BE2C (cell line): ENCODE measurements at regions not wholly inside any gene's neighbourhood (a gene's known extent, or its start where the extent isn't known, plus 50 kb on each side); places are given as distances from the start of the nearest gene placed in this dataset.
"Not testable (repeated sequence)": the region's sequence is repeated elsewhere in the genome, so short reads cannot be mapped to it uniquely, and the experiment has no call there.

Experiments used
- DNase-seq: peaks from one replicate; pipeline ENCODE4 v3.0.0-alpha.2; 2020
- H3K27me3 ChIP-seq: fragments of 250-450 bp; sonication (Bioruptor Pico); 2 replicates; pipeline ENCODE4 v1.5.1; 2020; ENCODE audit warnings: mild to moderate bottlenecking
- H3K36me3 ChIP-seq: fragments of 250-450 bp; sonication (Bioruptor Pico); 2 replicates; pipeline ENCODE4 v1.5.1; 2020; ENCODE audit warnings: mild to moderate bottlenecking
- H3K4me1 ChIP-seq: fragments of 250-450 bp; sonication (Bioruptor Pico); 2 replicates; pipeline ENCODE4 v1.5.1; 2020
- H3K4me3 ChIP-seq: 2 replicates; pipeline ENCODE4 v1.5.1; 2011; ENCODE audit warnings: low read depth, low read length
- H3K9me3 ChIP-seq: fragments of 250-450 bp; sonication (Bioruptor Pico); 2 replicates; pipeline ENCODE4 v1.5.1; 2020
- TF ChIP-seq, protein P1 (sequence below): IDR thresholded peaks from 2 replicates; pipeline ENCODE4 v1.5.1; 2012; ENCODE audit warnings: mild to moderate bottlenecking, low read depth, low read length

DNA sequence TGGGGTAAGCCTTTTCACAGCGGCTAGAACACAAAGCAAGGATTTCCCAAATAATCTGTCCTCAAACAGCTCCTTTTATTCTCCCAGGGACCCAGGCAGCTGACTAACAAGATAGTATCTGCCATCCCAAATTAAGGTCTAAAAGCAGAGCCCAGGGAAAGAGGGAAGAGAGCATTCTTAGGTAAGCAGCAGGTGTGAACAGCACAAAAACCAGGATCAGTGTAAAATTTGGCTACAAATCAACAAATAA lies 79.9 kb downstream of the RBMXL2 start:
- Histone ChIP-seq H3K9me3 (no peaks in the 10 kb centered on the region), H3K27me3 (no peaks in the 10 kb centered on the region), H3K4me1 (no peaks in the 10 kb centered on the region; the same call in 1 of the 2 replicates), H3K4me3 (no peak overlapping the region), H3K36me3 (no peaks in the 10 kb centered on the region)
- DNase-seq = no peak
- TF ChIP-seq, protein P1, sequence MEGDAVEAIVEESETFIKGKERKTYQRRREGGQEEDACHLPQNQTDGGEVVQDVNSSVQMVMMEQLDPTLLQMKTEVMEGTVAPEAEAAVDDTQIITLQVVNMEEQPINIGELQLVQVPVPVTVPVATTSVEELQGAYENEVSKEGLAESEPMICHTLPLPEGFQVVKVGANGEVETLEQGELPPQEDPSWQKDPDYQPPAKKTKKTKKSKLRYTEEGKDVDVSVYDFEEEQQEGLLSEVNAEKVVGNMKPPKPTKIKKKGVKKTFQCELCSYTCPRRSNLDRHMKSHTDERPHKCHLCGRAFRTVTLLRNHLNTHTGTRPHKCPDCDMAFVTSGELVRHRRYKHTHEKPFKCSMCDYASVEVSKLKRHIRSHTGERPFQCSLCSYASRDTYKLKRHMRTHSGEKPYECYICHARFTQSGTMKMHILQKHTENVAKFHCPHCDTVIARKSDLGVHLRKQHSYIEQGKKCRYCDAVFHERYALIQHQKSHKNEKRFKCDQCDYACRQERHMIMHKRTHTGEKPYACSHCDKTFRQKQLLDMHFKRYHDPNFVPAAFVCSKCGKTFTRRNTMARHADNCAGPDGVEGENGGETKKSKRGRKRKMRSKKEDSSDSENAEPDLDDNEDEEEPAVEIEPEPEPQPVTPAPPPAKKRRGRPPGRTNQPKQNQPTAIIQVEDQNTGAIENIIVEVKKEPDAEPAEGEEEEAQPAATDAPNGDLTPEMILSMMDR = no peak

GRCh38 chr11:7170431-7170830 lies 81.3 kb upstream of the SYT9 start:
- H3K36me3 ChIP-seq = no peaks in the 10 kb centered on the region
- TF ChIP-seq, protein P1 = no peak
- no peak for DNase-seq
- no peaks in the 10 kb centered on the region; the same call in 1 of the 2 replicates for H3K4me1 ChIP-seq
- no peaks in the 10 kb centered on the region for H3K9me3 ChIP-seq
- no peak overlapping the region for H3K4me3 ChIP-seq
- H3K27me3 ChIP-seq = no peaks in the 10 kb centered on the region

GRCh38 chr11:7175007-7175406 lies 76.7 kb upstream of the SYT9 start:
- no peaks in the 10 kb centered on the region for H3K9me3 ChIP-seq
- no peak for DNase-seq
- TF ChIP-seq, protein P1 = no peak
- no peaks in the 10 kb centered on the region for H3K36me3 ChIP-seq
- no peak overlapping the region for H3K4me3 ChIP-seq
- H3K4me1 ChIP-seq = no peaks in the 10 kb centered on the region
- no peaks in the 10 kb centered on the region for H3K27me3 ChIP-seq

DNA sequence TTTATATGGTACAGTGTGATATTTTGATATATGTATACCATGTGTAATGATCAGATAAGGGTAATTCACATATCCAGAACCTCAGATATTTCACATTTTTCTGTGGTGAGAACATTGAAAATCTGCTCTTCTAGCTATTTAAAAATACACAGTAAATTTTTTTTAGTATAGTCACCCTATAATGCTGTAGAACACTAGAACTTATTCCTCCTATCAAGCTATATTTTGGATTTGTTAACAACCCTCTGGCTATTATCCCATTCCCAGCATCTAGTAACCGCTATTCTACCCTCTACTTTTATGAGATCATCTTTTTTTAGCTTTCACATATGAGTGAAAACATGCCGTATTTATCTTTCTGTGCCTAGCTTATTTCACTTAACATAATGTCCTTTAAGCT lies 65.5 kb upstream of the SYT9 start:
- Histone ChIP-seq H3K4me1 (no peaks in the 10 kb centered on the region), H3K4me3 (no peak overlapping the region), H3K27me3 (no peaks in the 10 kb centered on the region), H3K36me3 (no peaks in the 10 kb centered on the region), H3K9me3 (no peaks in the 10 kb centered on the region)
- DNase-seq = no peak
- TF ChIP-seq, protein P1 = no peak

DNA sequence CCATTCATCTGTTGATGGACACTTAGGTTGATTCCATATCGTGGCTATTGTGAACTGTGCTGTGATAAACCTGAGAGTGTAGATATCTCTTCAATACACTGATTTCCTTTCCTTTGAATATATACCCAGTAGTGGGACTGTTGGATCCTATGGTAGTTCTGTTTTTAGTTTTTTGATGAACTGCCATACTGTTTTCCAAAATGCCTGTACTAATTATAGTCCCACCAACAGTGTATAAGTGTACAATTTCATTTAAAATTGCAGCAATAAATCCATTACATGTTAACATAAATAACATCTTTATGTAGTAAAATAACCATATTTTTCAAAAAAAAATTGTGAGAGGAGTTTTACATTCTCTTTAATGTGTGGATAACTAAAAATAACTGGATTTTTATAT lies 65.0 kb upstream of the SYT9 start:
- TF ChIP-seq, protein P1 = no peak
- Histone ChIP-seq H3K4me3 (no peak overlapping the region), H3K27me3 (no peaks in the 10 kb centered on the region), H3K4me1 (no peaks in the 10 kb centered on the region), H3K36me3 (no peaks in the 10 kb centered on the region), H3K9me3 (no peaks in the 10 kb centered on the region)
- DNase-seq = no peak

DNA sequence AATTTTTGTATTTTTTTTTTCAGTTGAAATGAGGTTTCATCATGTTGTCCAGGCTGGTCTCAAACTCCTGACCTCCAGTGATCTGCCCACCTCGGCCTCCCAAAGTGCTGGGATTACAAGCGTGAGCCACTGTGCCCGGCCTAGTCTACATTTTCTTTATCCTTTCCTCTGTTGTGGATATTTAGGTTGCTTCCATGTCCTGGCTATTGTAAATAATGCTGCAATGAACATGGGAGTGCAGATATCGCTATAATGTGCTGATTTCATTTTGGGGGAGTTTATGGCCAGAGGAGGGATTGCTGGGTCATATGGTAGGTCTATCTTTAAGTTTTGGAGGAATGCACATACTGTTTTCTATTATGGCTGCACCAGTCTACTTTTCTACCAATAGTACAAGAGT lies 58.9 kb upstream of the SYT9 start:
- not testable (repeated sequence) for H3K27me3 ChIP-seq, DNase-seq, H3K9me3 ChIP-seq, H3K4me1 ChIP-seq, H3K4me3 ChIP-seq, H3K36me3 ChIP-seq

GRCh38 chr11:7196396-7197146 lies 55.1 kb upstream of the SYT9 start:
- Histone ChIP-seq H3K36me3 (no peaks in the 10 kb centered on the region), H3K4me3 (no peak overlapping the region), H3K4me1 (peaks cover 6% of the 10 kb centered on the region), H3K9me3 (no peaks in the 10 kb centered on the region), H3K27me3 (no peaks in the 10 kb centered on the region)
- TF ChIP-seq, protein P1 = no peak
- peak; percentile 49 for DNase-seq
